ENCODE measurements at regions not wholly inside any gene's neighbourhood (a gene's known extent, or its start where the extent isn't known, plus 50 kb on each side); places are given as distances from the start of the nearest gene placed in this dataset.
"Not testable (repeated sequence)": the region's sequence is repeated elsewhere in the genome, so short reads cannot be mapped to it uniquely, and the experiment has no call there.

GRCh38 chr7:69244701-69245100 is 353.6 kb upstream of the AUTS2 start:
- Histone ChIP-seq H3K4me1 (ENCODE audit: control insufficient read depth in 1 of 2, extremely low read depth in 1 of 2, insufficient read depth in 2 of 2, low read length in 2 of 2) (no peaks in the 10 kb centered on the region), H3K36me3 (ENCODE audit: control insufficient read depth in 2 of 2, extremely low read depth in 1 of 2, insufficient read depth in 1 of 2, low read length in 1 of 2) (no peaks in the 10 kb centered on the region), H3K9me3 (no peaks in the 10 kb centered on the region), H3K27me3 (replicated peaks in 1 of 2; ENCODE audit: control insufficient read depth in 2 of 2, extremely low read depth in 1 of 2, insufficient read depth in 2 of 2, low read length in 1 of 2) (no peaks in the 10 kb centered on the region), H3K27ac (ENCODE audit: low read length) (no peak overlapping the region), H3K4me3 (ENCODE audit: control insufficient read depth in 1 of 2, extremely low read depth in 1 of 2, low read length in 1 of 2) (no peak overlapping the region)
- ATAC-seq (replicated peaks in 1 of 4) (no peak), DNase-seq (no peak)
- Mint-ChIP-seq H3K27me3 (peaks cover 0 to 3% of the 10 kb centered on the region in 2 donors), H3K4me1 (no peaks in the 10 kb centered on the region), H3K9me3 (peaks cover 3 to 5% (median 4%) of the 10 kb centered on the region in 3 donors), H3K4me3 (no peak overlapping the region), H3K36me3 (no peaks in the 10 kb centered on the region), H3K27ac (no peak overlapping the region)
- ChIA-PET CTCF (no interaction called here), POLR2A (no interaction called here)
- no CpG with 5 or more reads among the region's 2 CpGs for WGBS (ENCODE audit: insufficient coverage)

- ChIA-PET CTCF (no interaction called here), POLR2A (no interaction called here)
- ATAC-seq (replicated peaks in 1 of 4): no peak
- Mint-ChIP-seq H3K36me3 (no peaks in the 10 kb centered on the region), H3K4me1 (no peaks in the 10 kb centered on the region), H3K27ac (no peak overlapping the region), H3K9me3 (peaks cover 3 to 8% (median 7%) of the 10 kb centered on the region in 3 donors), H3K27me3 (peaks cover 0 to 3% of the 10 kb centered on the region in 2 donors), H3K4me3 (no peak overlapping the region)
- H3K36me3 ChIP-seq (ENCODE audit: control insufficient read depth in 2 of 2, extremely low read depth in 1 of 2, insufficient read depth in 1 of 2, low read length in 1 of 2): no peaks in the 10 kb centered on the region
- WGBS (ENCODE audit: insufficient coverage): 0% methylated on average over 1 of the region's 2 CpGs
- DNase-seq: no peak
- H3K27ac ChIP-seq (ENCODE audit: low read length): no peak overlapping the region
- H3K4me1 ChIP-seq (ENCODE audit: control insufficient read depth in 1 of 2, extremely low read depth in 1 of 2, insufficient read depth in 2 of 2, low read length in 2 of 2): no peaks in the 10 kb centered on the region
- H3K9me3 ChIP-seq: no peaks in the 10 kb centered on the region
- H3K4me3 ChIP-seq (ENCODE audit: control insufficient read depth in 1 of 2, extremely low read depth in 1 of 2, low read length in 1 of 2): no peak overlapping the region
- H3K27me3 ChIP-seq (replicated peaks in 1 of 2; ENCODE audit: control insufficient read depth in 2 of 2, extremely low read depth in 1 of 2, insufficient read depth in 2 of 2, low read length in 1 of 2): no peaks in the 10 kb centered on the region
These were observed 352.6 kb upstream of the AUTS2 start for GRCh38 chr7:69245646-69246045.

GRCh38 chr7:69246758-69247157 is 351.5 kb upstream of the AUTS2 start:
- ChIA-PET POLR2A (no interaction called here), CTCF (no interaction called here)
- no peaks in the 10 kb centered on the region for H3K4me1 ChIP-seq (ENCODE audit: control insufficient read depth in 1 of 2, extremely low read depth in 1 of 2, insufficient read depth in 2 of 2, low read length in 2 of 2)
- no peaks in the 10 kb centered on the region for H3K9me3 ChIP-seq
- H3K27ac ChIP-seq (ENCODE audit: low read length): no peak overlapping the region
- WGBS (ENCODE audit: insufficient coverage): 49% methylated on average over 3 of the region's 3 CpGs
- no peaks in the 10 kb centered on the region for H3K27me3 ChIP-seq (replicated peaks in 1 of 2; ENCODE audit: control insufficient read depth in 2 of 2, extremely low read depth in 1 of 2, insufficient read depth in 2 of 2, low read length in 1 of 2)
- Mint-ChIP-seq H3K4me3 (no peak overlapping the region), H3K9me3 (peaks cover 3 to 8% (median 7%) of the 10 kb centered on the region in 3 donors), H3K27ac (no peak overlapping the region), H3K36me3 (no peaks in the 10 kb centered on the region), H3K27me3 (peaks cover 0 to 3% of the 10 kb centered on the region in 2 donors), H3K4me1 (no peaks in the 10 kb centered on the region)
- no peaks in the 10 kb centered on the region for H3K36me3 ChIP-seq (ENCODE audit: control insufficient read depth in 2 of 2, extremely low read depth in 1 of 2, insufficient read depth in 1 of 2, low read length in 1 of 2)
- no peak overlapping the region for H3K4me3 ChIP-seq (ENCODE audit: control insufficient read depth in 1 of 2, extremely low read depth in 1 of 2, low read length in 1 of 2)
- DNase-seq: no peak
- ATAC-seq (replicated peaks in 1 of 4): no peak

- H3K4me1 ChIP-seq (ENCODE audit: control insufficient read depth in 1 of 2, extremely low read depth in 1 of 2, insufficient read depth in 2 of 2, low read length in 2 of 2); DNase-seq; H3K36me3 Mint-ChIP-seq; H3K4me3 Mint-ChIP-seq; H3K4me1 Mint-ChIP-seq; H3K4me3 ChIP-seq (ENCODE audit: control insufficient read depth in 1 of 2, extremely low read depth in 1 of 2, low read length in 1 of 2); H3K27me3 Mint-ChIP-seq; CTCF ChIA-PET; H3K27me3 ChIP-seq (replicated peaks in 1 of 2; ENCODE audit: control insufficient read depth in 2 of 2, extremely low read depth in 1 of 2, insufficient read depth in 2 of 2, low read length in 1 of 2); H3K9me3 Mint-ChIP-seq; H3K27ac Mint-ChIP-seq; POLR2A ChIA-PET; ATAC-seq (replicated peaks in 1 of 4); H3K9me3 ChIP-seq; H3K27ac ChIP-seq (ENCODE audit: low read length); H3K36me3 ChIP-seq (ENCODE audit: control insufficient read depth in 2 of 2, extremely low read depth in 1 of 2, insufficient read depth in 1 of 2, low read length in 1 of 2): not testable (repeated sequence)
- WGBS (ENCODE audit: insufficient coverage): no CpG with 5 or more reads among the region's 2 CpGs
These were observed 349.9 kb upstream of the AUTS2 start for GRCh38 chr7:69248382-69248828.

GRCh38 chr7:69250958-69251357 is 347.3 kb upstream of the AUTS2 start:
- peaks cover 4 to 12% (median 11%) of the 10 kb centered on the region in 3 donors for H3K9me3 Mint-ChIP-seq
- CTCF ChIA-PET: no interaction called here
- 92% methylated on average over 3 of the region's 5 CpGs for WGBS (ENCODE audit: insufficient coverage)

GRCh38 chr7:69254643-69255042 is 343.6 kb upstream of the AUTS2 start:
- no peaks in the 10 kb centered on the region for H3K4me1 Mint-ChIP-seq
- ChIA-PET POLR2A (no interaction called here), CTCF (no interaction called here)
- Histone ChIP-seq H3K36me3 (ENCODE audit: control insufficient read depth in 2 of 2, extremely low read depth in 1 of 2, insufficient read depth in 1 of 2, low read length in 1 of 2) (no peaks in the 10 kb centered on the region), H3K27me3 (replicated peaks in 1 of 2; ENCODE audit: control insufficient read depth in 2 of 2, extremely low read depth in 1 of 2, insufficient read depth in 2 of 2, low read length in 1 of 2) (peaks cover 0 to 6% of the 10 kb centered on the region in 2 experiments), H3K9me3 (no peaks in the 10 kb centered on the region), H3K27ac (ENCODE audit: low read length) (no peak overlapping the region), H3K4me1 (ENCODE audit: control insufficient read depth in 1 of 2, extremely low read depth in 1 of 2, insufficient read depth in 2 of 2, low read length in 2 of 2) (no peaks in the 10 kb centered on the region), H3K4me3 (ENCODE audit: control insufficient read depth in 1 of 2, extremely low read depth in 1 of 2, low read length in 1 of 2) (no peak overlapping the region)
- H3K9me3 Mint-ChIP-seq: peaks cover 2 to 19% (median 7%) of the 10 kb centered on the region in 3 donors
- no peak overlapping the region for H3K27ac Mint-ChIP-seq
- no peaks in the 10 kb centered on the region for H3K36me3 Mint-ChIP-seq
- ATAC-seq (replicated peaks in 1 of 4): no peak
- no peak for DNase-seq
- peaks cover 0 to 4% of the 10 kb centered on the region in 2 donors for H3K27me3 Mint-ChIP-seq
- no peak overlapping the region for H3K4me3 Mint-ChIP-seq

More at GRCh38 chr7:69250958-69251357, 347.3 kb upstream of the AUTS2 start:
- no peaks in the 10 kb centered on the region for H3K4me1 ChIP-seq (ENCODE audit: control insufficient read depth in 1 of 2, extremely low read depth in 1 of 2, insufficient read depth in 2 of 2, low read length in 2 of 2)
- H3K4me3 Mint-ChIP-seq: no peak overlapping the region
- no peaks in the 10 kb centered on the region for H3K36me3 Mint-ChIP-seq
- H3K9me3 ChIP-seq: no peaks in the 10 kb centered on the region
- H3K27me3 Mint-ChIP-seq: peaks cover 0 to 4% of the 10 kb centered on the region in 2 donors
- H3K4me3 ChIP-seq (ENCODE audit: control insufficient read depth in 1 of 2, extremely low read depth in 1 of 2, low read length in 1 of 2): no peak overlapping the region
- no peaks in the 10 kb centered on the region for H3K36me3 ChIP-seq (ENCODE audit: control insufficient read depth in 2 of 2, extremely low read depth in 1 of 2, insufficient read depth in 1 of 2, low read length in 1 of 2)
- H3K27ac Mint-ChIP-seq: no peak overlapping the region
- no peaks in the 10 kb centered on the region for H3K4me1 Mint-ChIP-seq
- H3K27ac ChIP-seq (ENCODE audit: low read length): no peak overlapping the region
- DNase-seq (no peak), ATAC-seq (replicated peaks in 1 of 4) (no peak)
- H3K27me3 ChIP-seq (replicated peaks in 1 of 2; ENCODE audit: control insufficient read depth in 2 of 2, extremely low read depth in 1 of 2, insufficient read depth in 2 of 2, low read length in 1 of 2): peaks cover 0 to 2% of the 10 kb centered on the region in 2 experiments
- POLR2A ChIA-PET: no interaction called here

- no peaks in the 10 kb centered on the region for H3K36me3 Mint-ChIP-seq
- H3K27me3 Mint-ChIP-seq: peaks cover 0 to 4% of the 10 kb centered on the region in 2 donors
- 38% methylated on average over 11 of the region's 12 CpGs for WGBS (ENCODE audit: insufficient coverage)
- Histone ChIP-seq H3K4me1 (ENCODE audit: control insufficient read depth in 1 of 2, extremely low read depth in 1 of 2, insufficient read depth in 2 of 2, low read length in 2 of 2) (no peaks in the 10 kb centered on the region), H3K9me3 (no peaks in the 10 kb centered on the region), H3K27me3 (replicated peaks in 1 of 2; ENCODE audit: control insufficient read depth in 2 of 2, extremely low read depth in 1 of 2, insufficient read depth in 2 of 2, low read length in 1 of 2) (peaks cover 0 to 6% of the 10 kb centered on the region in 2 experiments), H3K27ac (ENCODE audit: low read length) (no peak overlapping the region), H3K4me3 (ENCODE audit: control insufficient read depth in 1 of 2, extremely low read depth in 1 of 2, low read length in 1 of 2) (no peak overlapping the region), H3K36me3 (ENCODE audit: control insufficient read depth in 2 of 2, extremely low read depth in 1 of 2, insufficient read depth in 1 of 2, low read length in 1 of 2) (no peaks in the 10 kb centered on the region)
- H3K4me1 Mint-ChIP-seq: no peaks in the 10 kb centered on the region
- no peak overlapping the region for H3K27ac Mint-ChIP-seq
- peaks cover 0 to 19% (median 4%) of the 10 kb centered on the region in 3 donors for H3K9me3 Mint-ChIP-seq
- ChIA-PET POLR2A (interaction anchor here in 1 of 2 donors (0.6 kb wide), 1 partner anchor 11 kb away, joined by 3 read pairs; no protein-coding TSS in a partner anchor), CTCF (no interaction called here)
- no peak overlapping the region for H3K4me3 Mint-ChIP-seq
- ATAC-seq (replicated peaks in 1 of 4) (no peak), DNase-seq (peak in 1 of 35 experiments; percentile 25)
These were observed 341.6 kb upstream of the AUTS2 start for GRCh38 chr7:69256634-69257081.
